ENCODE measurements at regions not wholly inside any gene's neighbourhood (a gene's known extent, or its start where the extent isn't known, plus 50 kb on each side); places are given as distances from the start of the nearest gene placed in this dataset.

DNA sequence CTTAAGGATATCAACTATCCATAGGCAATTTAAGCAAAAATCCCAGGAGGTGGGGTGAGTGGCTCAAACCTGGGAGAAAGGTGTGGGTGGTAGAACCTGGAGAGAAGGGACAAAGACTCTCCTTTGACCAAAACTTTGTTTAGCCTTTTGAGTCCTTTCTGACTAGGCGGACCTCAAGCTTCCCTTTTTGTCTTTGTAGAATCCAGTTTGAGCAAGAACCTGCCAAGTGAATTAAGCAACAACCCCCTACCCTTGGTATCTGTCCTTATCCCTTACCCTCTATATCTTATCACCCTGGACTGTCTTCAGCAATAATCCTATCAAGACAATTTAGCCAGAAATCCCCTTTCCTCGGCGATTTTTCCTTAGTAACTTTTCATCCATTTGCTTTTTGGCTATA lies 53.5 kb upstream of the SLC28A3 start:
- TF ChIP-seq, protein P1, sequence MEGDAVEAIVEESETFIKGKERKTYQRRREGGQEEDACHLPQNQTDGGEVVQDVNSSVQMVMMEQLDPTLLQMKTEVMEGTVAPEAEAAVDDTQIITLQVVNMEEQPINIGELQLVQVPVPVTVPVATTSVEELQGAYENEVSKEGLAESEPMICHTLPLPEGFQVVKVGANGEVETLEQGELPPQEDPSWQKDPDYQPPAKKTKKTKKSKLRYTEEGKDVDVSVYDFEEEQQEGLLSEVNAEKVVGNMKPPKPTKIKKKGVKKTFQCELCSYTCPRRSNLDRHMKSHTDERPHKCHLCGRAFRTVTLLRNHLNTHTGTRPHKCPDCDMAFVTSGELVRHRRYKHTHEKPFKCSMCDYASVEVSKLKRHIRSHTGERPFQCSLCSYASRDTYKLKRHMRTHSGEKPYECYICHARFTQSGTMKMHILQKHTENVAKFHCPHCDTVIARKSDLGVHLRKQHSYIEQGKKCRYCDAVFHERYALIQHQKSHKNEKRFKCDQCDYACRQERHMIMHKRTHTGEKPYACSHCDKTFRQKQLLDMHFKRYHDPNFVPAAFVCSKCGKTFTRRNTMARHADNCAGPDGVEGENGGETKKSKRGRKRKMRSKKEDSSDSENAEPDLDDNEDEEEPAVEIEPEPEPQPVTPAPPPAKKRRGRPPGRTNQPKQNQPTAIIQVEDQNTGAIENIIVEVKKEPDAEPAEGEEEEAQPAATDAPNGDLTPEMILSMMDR (IDR thresholded peaks at IDR 0.05) = no peak
- no peak for TF ChIP-seq POLR2AphosphoS5 (IDR thresholded peaks at IDR 0.05)
